ENCODE measurements at regions not wholly inside any gene's neighbourhood (a gene's known extent, or its start where the extent isn't known, plus 50 kb on each side); places are given as distances from the start of the nearest gene placed in this dataset.

DNA sequence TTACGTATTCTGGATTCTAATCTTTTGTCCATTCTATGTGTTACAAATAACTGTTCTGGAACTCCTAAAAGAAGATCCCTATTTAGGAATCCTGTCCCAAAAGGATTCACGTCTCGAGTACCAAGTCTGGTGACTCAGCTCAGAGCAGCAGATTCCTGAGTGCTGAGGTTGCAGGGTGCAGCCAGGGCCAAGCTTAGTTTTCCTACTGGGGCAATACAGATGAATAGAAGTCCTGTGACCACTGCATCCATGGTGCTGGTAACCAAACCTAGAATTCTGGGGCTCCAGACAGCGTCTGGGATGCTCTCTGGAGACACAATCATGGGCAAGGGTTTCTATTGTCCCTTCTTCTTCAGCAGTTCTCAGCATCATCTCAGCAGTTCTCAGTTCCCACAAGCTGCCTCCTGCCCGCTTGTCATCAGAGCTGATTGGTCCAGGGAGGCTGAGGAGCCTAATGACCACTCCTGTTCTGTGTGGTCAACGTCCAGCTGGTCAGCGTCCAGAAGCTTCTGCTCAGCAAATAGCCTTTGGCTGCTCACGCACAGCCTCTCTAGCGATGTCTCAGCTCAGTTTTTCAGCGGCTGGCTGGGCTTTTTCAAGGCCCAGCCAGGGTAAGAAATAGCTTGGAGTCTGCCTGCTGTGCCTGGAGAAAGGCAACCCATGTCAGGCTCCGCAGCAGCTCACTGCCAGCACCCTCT is 50.4 kb upstream of the C7orf33 start:
- Histone ChIP-seq H2BK5ac (ENCODE audit: low read depth, low read length, poor library complexity, severe bottlenecking) (no peak overlapping the region), H2AK5ac (ENCODE audit: low read depth, low read length) (no peak overlapping the region), H3K27ac (ENCODE audit: insufficient read depth, low read length) (no peak overlapping the region), H3K9me1 (ENCODE audit: insufficient read depth, low read length) (no peaks in the 10 kb centered on the region), H4K91ac (ENCODE audit: insufficient read depth, low read depth, low read length) (no peak overlapping the region), H3K9ac (ENCODE audit: low read depth, low read length) (no peak overlapping the region), H3K36me3 (ENCODE audit: control insufficient read depth, insufficient read depth, low read length) (no peaks in the 10 kb centered on the region), H4K5ac (ENCODE audit: low read depth, low read length) (no peak overlapping the region), H3K9me3 (ENCODE audit: control insufficient read depth, insufficient read depth, low read length) (no peaks in the 10 kb centered on the region), H3K23ac (ENCODE audit: low read depth, low read length) (no peak overlapping the region), H2AFZ (replicated peaks; ENCODE audit: low read length, poor library complexity) (peak overlapping the region; percentile 73), H3K56ac (ENCODE audit: extremely low read depth, insufficient read depth, low read length) (no peak overlapping the region), H3K14ac (replicated peaks; ENCODE audit: low read depth, low read length) (no peak overlapping the region), H3K18ac (ENCODE audit: low read depth, low read length) (no peak overlapping the region), H4K20me1 (ENCODE audit: insufficient read depth, low read length) (no peaks in the 10 kb centered on the region), H3K79me1 (ENCODE audit: low read depth in 1 of 2, low read length in 2 of 2) (no peaks in the 10 kb centered on the region), H2BK20ac (ENCODE audit: low read depth, low read length) (no peak overlapping the region), H3K4me3 (ENCODE audit: insufficient read depth, low read depth, low read length) (no peak overlapping the region), H3K27me3 (ENCODE audit: control insufficient read depth, insufficient read depth, low read length) (no peaks in the 10 kb centered on the region), H3K4ac (ENCODE audit: low read depth, low read length) (no peak overlapping the region), H2AK9ac (replicated peaks; ENCODE audit: low read depth, low read length, poor library complexity) (peak overlapping the region; percentile 13), H3K4me1 (ENCODE audit: control insufficient read depth, insufficient read depth, low read length) (no peaks in the 10 kb centered on the region), H3K4me2 (ENCODE audit: low read depth, low read length) (no peak overlapping the region), H2BK15ac (ENCODE audit: low read depth, low read length) (no peak overlapping the region), H2BK120ac (ENCODE audit: low read depth, low read length) (no peak overlapping the region), H4K8ac (ENCODE audit: low read depth in 2 of 2, low read length in 2 of 2) (no peak overlapping the region)
- intact Hi-C loops (cut with micrococcal nuclease) (no loop called here), dilution Hi-C loops (cut with HindIII; ENCODE audit: low sequenced_read_pairs, unreplicated experiment) (no loop called here), in situ Hi-C loops (cut with MboI; ENCODE audit: low sequenced_read_pairs) (no loop called here)
- ChIA-PET POLR2A (ENCODE audit: unreplicated experiment) (no interaction called here), CTCF (interaction anchor here (0.6 kb wide), 1 partner anchor 423 kb away, joined by 3 read pairs; no protein-coding TSS in a partner anchor)
- peak; percentile 59 for DNase-seq
- no TSS peak for BruUV-seq (replicated peaks)
- peak; percentile 88 for ATAC-seq (ENCODE audit: low read depth)
- no peak for TF ChIP-seq USF2 (IDR thresholded peaks at IDR 0.05; ENCODE audit: low read depth, low read length)
- TF ChIP-seq MXI1 (IDR thresholded peaks at IDR 0.05; ENCODE audit: borderline replicate concordance, low read depth, low read length) = no peak
- no peak for TF ChIP-seq SMC3 (IDR thresholded peaks at IDR 0.05; ENCODE audit: low read depth, low read length)
- TF ChIP-seq NFE2L2 (IDR thresholded peaks at IDR 0.05; ENCODE audit: low read depth, low read length) = no peak
- no peak for TF ChIP-seq RFX5 (IDR thresholded peaks at IDR 0.05; ENCODE audit: low read depth, low read length)
- no peak for TF ChIP-seq MAZ (IDR thresholded peaks at IDR 0.05; ENCODE audit: borderline replicate concordance, low read depth, low read length)
- no peak for TF ChIP-seq ELK1 (IDR thresholded peaks at IDR 0.05; ENCODE audit: borderline replicate concordance, low read depth, low read length)
- no peak for TF ChIP-seq RCOR1 (IDR thresholded peaks at IDR 0.05; ENCODE audit: insufficient replicate concordance, low read length)
- no peak for TF ChIP-seq FOS (IDR thresholded peaks at IDR 0.05; ENCODE audit: low read depth, low read length)
- TF ChIP-seq POLR2A (IDR thresholded peaks at IDR 0.05; ENCODE audit: low read depth, low read length) = no peak
- no peak for TF ChIP-seq CEBPB (IDR thresholded peaks at IDR 0.05; ENCODE audit: low read depth, low read length)
- TF ChIP-seq RAD21 (IDR thresholded peaks at IDR 0.05; ENCODE audit: low read length) = no peak
- no peak for TF ChIP-seq BHLHE40 (IDR thresholded peaks at IDR 0.05; ENCODE audit: low read depth, low read length)
- WGBS, 2 experiments (ENCODE audit: extremely low coverage in 2 of 2, insufficient read length in 1 of 2) = 23% methylated on average over 6 of the region's 11 CpGs; no CpG with 5 or more reads in 1 of the 2 experiments

Measured in IMR-90 (cell line).